ENCODE measurements at regions not wholly inside any gene's neighbourhood (a gene's known extent, or its start where the extent isn't known, plus 50 kb on each side); places are given as distances from the start of the nearest gene placed in this dataset.

DNA sequence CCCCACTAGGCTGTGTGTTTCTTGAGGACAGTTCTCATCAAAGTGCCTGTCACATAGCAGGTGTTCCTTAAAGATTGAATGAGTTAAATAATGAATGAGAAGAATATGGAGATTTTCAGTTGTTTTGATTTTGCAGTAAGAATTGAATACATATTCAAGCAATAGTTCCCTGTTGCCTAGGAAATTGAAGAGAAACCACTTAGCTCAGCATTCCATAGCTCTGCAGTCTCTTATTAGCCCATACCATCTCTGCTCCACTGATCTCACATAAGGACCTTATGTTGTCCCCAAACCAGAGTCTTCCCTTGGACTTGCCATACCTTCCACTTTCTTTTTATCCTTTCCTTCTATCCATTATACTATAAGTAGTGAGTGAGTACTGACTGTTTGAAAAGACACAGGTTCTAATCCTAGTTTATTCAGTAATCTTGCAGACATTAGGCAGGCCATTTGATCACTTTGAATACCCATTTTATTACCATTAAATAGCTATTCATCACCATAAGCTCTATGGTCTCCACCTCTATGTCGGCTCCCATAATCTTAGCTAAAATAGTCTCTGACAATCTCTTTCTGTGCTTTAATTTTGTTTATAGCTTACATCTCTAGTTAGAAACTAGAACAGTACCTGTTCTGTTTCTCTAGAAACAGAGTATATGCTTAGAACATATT lies 1059.6 kb upstream of the SLIT2 start:
- TF ChIP-seq, protein P1, sequence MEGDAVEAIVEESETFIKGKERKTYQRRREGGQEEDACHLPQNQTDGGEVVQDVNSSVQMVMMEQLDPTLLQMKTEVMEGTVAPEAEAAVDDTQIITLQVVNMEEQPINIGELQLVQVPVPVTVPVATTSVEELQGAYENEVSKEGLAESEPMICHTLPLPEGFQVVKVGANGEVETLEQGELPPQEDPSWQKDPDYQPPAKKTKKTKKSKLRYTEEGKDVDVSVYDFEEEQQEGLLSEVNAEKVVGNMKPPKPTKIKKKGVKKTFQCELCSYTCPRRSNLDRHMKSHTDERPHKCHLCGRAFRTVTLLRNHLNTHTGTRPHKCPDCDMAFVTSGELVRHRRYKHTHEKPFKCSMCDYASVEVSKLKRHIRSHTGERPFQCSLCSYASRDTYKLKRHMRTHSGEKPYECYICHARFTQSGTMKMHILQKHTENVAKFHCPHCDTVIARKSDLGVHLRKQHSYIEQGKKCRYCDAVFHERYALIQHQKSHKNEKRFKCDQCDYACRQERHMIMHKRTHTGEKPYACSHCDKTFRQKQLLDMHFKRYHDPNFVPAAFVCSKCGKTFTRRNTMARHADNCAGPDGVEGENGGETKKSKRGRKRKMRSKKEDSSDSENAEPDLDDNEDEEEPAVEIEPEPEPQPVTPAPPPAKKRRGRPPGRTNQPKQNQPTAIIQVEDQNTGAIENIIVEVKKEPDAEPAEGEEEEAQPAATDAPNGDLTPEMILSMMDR (conservative IDR thresholded peaks at IDR 0.05), result no peak
- no peak for TF ChIP-seq EZH2 (IDR thresholded peaks at IDR 0.05; ENCODE audit: low read depth)

All from PC-9 (cell line).